Medulla oblongata (tissue), 1 donor: ENCODE measurements at regions not wholly inside any gene's neighbourhood (a gene's known extent, or its start where the extent isn't known, plus 50 kb on each side); places are given as distances from the start of the nearest gene placed in this dataset.

Experiments
- DNase-seq: peaks from one replicate; pipeline ENCODE4 v3.0.0-alpha.2; 2015; ENCODE audit errors: extremely low spot score

GRCh38 chr5:61263561-61264272, 68.3 kb upstream of the ZSWIM6 start:
- DNase-seq = no peak

- DNase-seq = peak; percentile 72
Observed at GRCh38 chr5:61264273-61264661, 67.8 kb upstream of the ZSWIM6 start.

- DNase-seq = no peak
Observed at GRCh38 chr5:61267116-61267515, 64.9 kb upstream of the ZSWIM6 start.

- DNase-seq = no peak
Observed at GRCh38 chr5:61268871-61269270, 63.2 kb upstream of the ZSWIM6 start.

GRCh38 chr5:61270510-61271165, 61.4 kb upstream of the ZSWIM6 start:
- DNase-seq = no peak

- no peak for DNase-seq
Observed at GRCh38 chr5:61272688-61273087, 59.4 kb upstream of the ZSWIM6 start.

- DNase-seq = no peak
Observed at GRCh38 chr5:61273279-61273975, 58.6 kb upstream of the ZSWIM6 start.

- no peak for DNase-seq
Observed at GRCh38 chr5:61274511-61274911, 57.5 kb upstream of the ZSWIM6 start.

- DNase-seq = peak; percentile 83
Observed at GRCh38 chr5:61275841-61276240, 56.2 kb upstream of the ZSWIM6 start.

- DNase-seq = peak; percentile 68
Observed at GRCh38 chr5:61277190-61277589, 54.9 kb upstream of the ZSWIM6 start.

GRCh38 chr5:61277781-61278180, 54.3 kb upstream of the ZSWIM6 start:
- no peak for DNase-seq

GRCh38 chr5:61279725-61280124, 52.3 kb upstream of the ZSWIM6 start:
- no peak for DNase-seq

GRCh38 chr5:61280205-61280604, 51.9 kb upstream of the ZSWIM6 start:
- DNase-seq = no peak

- DNase-seq = peak; percentile 41
Observed at GRCh38 chr5:61280761-61281427, 51.2 kb upstream of the ZSWIM6 start.

- no peak for DNase-seq
Observed at GRCh38 chr5:61281686-61282085, 50.4 kb upstream of the ZSWIM6 start.
